Cardiac fibroblast (primary cell): ENCODE measurements at regions not wholly inside any gene's neighbourhood (a gene's known extent, or its start where the extent isn't known, plus 50 kb on each side); places are given as distances from the start of the nearest gene placed in this dataset.
"Not testable (repeated sequence)": the region's sequence is repeated elsewhere in the genome, so short reads cannot be mapped to it uniquely, and the experiment has no call there.

Experiments
- DNase-seq, 2 donors: peaks; one replicate each; pipeline versions ENCODE4 v3.0.0 to v3.0.0-alpha.2; 2010; ENCODE audit warnings: low read depth in 2 of 2
- H3K4me3 ChIP-seq, 2 donors: replicated peaks in 1 of 2; 1 replicate in 1 of 2; 2 replicates in 1 of 2; pipeline ENCODE4 v1.5.1; 2011; ENCODE audit warnings: low read depth in 2 of 2, low read length in 2 of 2, mild to moderate bottlenecking in 2 of 2, moderate library complexity in 1 of 2
- CTCF ChIP-seq: IDR thresholded peaks from one replicate; pipeline ENCODE4 v1.5.1; 2011; ENCODE audit warnings: low read depth, mild to moderate bottlenecking, low read length, inconsistent platforms

DNA sequence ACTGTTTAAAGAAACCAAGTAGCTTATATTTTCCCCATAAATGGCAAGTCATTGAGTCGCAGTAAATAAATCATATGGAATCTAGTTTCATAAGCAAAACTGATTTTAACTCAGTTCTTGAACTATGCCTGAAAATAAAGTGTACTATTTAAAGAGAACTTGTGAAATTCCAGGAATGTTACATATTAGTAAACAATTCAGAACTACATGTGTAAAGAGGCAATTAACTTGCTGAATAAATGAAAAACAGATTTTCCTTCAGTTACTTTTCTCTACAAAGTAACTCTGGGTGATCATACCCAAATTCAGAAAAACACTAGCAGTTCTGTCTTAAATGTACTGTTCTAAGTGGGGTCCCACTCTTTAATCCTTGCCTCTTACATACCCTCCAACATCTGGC, 236.1 kb upstream of the EDNRA start:
- no peak overlapping the region for H3K4me3 ChIP-seq
- TF ChIP-seq CTCF = no peak
- no peak for DNase-seq

GRCh38 chr4:147246096-147246495, 234.8 kb upstream of the EDNRA start:
- no peak for DNase-seq
- TF ChIP-seq CTCF = no peak
- no peak overlapping the region for H3K4me3 ChIP-seq

- H3K4me3 ChIP-seq, DNase-seq: not testable (repeated sequence)
Measured at GRCh38 chr4:147246528-147246927, 234.4 kb upstream of the EDNRA start.

DNA sequence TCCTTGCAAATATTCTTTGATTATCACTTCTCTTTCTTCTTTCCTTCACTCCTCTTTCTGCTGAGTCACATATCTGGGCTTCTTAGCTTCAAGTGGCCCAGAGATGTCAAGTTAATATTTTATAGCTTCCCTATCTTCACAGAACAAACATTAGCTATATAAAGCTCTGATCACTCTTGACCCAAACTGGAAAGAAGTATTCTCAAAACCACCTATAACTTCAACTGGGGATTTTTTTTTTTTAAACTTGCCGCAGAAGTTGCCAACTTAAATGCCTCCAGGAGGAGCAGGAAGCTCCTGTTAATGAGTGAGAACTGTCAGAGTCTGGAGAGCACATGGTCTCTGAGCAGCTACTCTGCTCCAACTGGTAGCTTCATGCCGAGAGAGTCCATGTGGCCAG, 233.3 kb upstream of the EDNRA start:
- DNase-seq = no peak
- H3K4me3 ChIP-seq = no peak overlapping the region
- no peak for TF ChIP-seq CTCF

GRCh38 chr4:147250062-147250461, 230.8 kb upstream of the EDNRA start:
- no peak overlapping the region for H3K4me3 ChIP-seq
- no peak for TF ChIP-seq CTCF
- DNase-seq = no peak

- H3K4me3 ChIP-seq, DNase-seq: not testable (repeated sequence)
Measured at GRCh38 chr4:147255268-147255667, 225.6 kb upstream of the EDNRA start.

- not testable (repeated sequence) for DNase-seq, H3K4me3 ChIP-seq
Measured at GRCh38 chr4:147259271-147259670, 221.6 kb upstream of the EDNRA start.

GRCh38 chr4:147284256-147284835, 196.6 kb upstream of the EDNRA start:
- no peak for DNase-seq
- no peak overlapping the region for H3K4me3 ChIP-seq
- no peak for TF ChIP-seq CTCF
